GM21619 (cell line): ENCODE measurements at regions not wholly inside any gene's neighbourhood (a gene's known extent, or its start where the extent isn't known, plus 50 kb on each side); places are given as distances from the start of the nearest gene placed in this dataset.

ENCODE experiments used
- ATAC-seq: cut with Tn5 transposase; IDR thresholded peaks from one replicate; pipeline ENCODE4 v1.9.1; 2021; ENCODE audit not compliant: unreplicated experiment

GRCh38 chr4:110290511-110290910, 92.1 kb upstream of the ELOVL6 start:
- ATAC-seq, result no peak

- ATAC-seq, result no peak
Observed at GRCh38 chr4:110289601-110290100, 91.2 kb upstream of the ELOVL6 start.

DNA sequence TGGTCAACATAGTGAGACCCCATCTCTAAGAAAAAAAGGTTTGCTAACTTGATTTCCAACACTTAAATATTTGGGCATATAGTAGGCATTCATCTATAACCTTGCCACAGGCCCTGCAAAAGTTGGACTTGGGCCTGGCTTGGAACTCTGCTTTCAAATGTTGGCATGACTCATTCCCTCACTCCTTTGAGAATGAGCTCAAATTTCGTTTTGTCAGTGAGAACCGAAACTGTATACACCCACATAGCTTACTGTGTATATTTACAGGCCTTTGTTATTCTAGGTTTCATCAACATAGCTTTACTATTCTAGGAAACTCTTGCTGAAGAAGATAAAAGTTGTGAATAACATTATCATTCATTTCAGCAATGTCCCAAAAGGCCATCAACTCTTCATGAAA, 88.7 kb upstream of the ELOVL6 start:
- ATAC-seq, result peak; percentile 100

DNA sequence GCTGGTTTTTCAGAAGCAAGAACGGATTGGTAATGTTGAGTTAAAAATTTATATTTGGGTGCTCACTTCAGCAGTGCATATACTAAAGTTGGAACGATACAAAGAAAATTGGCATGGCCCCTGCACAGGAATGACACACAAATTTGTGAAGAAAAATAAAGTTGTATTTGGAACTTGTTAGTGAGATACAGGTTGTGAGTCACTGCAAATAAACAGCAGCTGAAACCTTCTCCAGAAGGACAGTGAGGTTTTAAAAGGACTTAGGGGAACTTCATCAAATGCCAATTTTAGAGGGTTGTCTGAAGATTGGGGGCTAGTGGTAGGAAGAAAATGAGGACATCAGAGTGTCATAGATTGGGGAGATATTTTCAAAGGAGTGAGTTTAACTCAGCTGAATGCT, 79.7 kb upstream of the ELOVL6 start:
- no peak for ATAC-seq

GRCh38 chr4:110275871-110276270, 77.5 kb upstream of the ELOVL6 start:
- no peak for ATAC-seq

- ATAC-seq, result no peak
Observed at GRCh38 chr4:110271986-110272385, 73.6 kb upstream of the ELOVL6 start.

DNA sequence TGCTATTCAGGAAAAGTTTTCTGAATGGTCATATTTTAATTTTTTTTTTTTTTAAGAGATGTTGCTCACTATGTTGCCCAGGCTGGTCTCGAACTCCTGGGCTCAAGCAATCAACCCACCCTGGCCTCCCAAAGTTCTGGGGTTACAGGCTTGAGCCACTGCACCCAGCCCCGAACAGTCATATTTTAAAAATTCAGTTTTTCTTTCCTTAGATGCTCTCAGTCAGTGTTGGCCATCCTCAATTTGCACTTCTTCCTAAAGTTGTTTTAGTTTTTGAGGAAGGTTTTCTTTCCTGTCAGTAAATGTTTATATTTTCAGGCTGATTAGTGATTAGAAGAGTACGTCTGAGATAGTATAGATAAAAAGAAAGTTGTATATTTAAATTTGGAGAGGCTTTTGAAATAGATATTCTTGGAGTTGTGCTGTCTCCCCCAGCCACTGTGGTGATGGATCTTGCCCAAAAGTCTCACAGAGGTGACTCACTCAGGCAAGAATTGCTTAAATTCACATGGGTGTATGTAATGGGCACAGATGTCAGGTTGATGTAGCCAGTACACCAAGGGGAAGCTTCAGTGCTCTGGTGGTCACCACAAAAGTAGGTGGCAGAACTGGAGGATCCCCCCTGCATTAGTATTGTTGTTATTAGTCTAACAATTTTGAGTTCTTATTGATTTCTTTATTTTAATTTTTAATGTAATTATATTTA, 72.2 kb upstream of the ELOVL6 start:
- ATAC-seq, result no peak

DNA sequence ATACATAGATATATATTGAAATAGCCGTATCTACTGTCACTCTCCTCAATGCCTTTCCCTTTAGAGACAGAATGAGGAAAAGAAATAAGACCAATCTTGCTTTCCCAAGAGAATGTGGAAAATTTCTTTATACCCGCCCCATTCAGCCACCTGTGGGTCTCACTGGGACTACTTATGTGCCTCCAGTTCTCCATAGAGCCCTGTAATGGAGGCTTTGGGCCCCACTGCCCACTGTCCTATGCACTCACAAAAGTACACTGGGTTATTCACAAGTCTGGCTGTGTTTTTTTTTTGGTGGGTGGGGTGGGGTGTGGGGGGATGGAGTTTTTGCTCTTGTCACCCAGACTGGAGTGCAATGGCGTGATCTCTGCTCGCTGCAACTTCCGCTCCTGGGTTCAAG, 70.4 kb upstream of the ELOVL6 start:
- ATAC-seq, result no peak

DNA sequence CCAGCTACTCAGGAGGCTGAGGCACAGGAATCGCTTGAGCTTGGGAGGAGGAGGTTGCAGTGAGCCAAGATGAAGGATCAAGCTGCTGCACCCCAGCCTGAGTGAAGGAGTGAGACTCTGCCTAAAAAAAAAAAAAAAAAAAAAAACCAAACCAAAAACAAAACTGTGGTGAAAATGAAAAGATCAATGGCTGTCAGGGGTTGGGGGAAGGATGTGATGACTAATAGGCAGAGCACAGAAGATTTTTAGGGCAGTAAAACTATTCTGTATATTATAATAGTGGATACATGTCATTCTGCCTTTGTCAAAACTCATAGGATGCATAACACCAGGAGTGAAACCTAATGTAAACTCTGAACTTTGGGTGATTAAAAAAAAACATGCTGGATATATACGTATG, 69.9 kb upstream of the ELOVL6 start:
- peak; percentile 83 for ATAC-seq

GRCh38 chr4:110266136-110266535, 67.7 kb upstream of the ELOVL6 start:
- ATAC-seq, result no peak

- no peak for ATAC-seq
Observed at GRCh38 chr4:110265001-110265400, 66.6 kb upstream of the ELOVL6 start.

DNA sequence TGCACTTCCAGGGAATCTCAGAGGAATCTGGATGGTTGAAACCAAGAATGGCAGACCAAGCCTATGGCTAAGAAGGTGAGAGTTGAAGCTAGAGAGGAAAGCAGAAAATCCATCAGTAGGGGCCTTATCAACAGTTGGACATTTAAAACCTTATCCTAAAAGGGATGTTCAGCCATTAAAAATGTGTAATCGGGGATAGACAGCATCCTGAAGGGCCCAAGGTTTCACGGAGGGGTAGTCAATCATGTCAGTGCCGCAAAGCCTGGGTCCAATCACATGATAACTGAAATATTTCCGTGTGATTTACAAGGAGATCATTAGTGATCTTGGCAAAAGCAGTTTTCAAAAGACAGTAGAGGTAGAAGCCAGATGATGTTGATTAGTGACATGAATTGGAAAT, 61.9 kb upstream of the ELOVL6 start:
- ATAC-seq, result no peak

- no peak for ATAC-seq
Observed at GRCh38 chr4:110250023-110250387, 51.6 kb upstream of the ELOVL6 start.

- ATAC-seq, result no peak
Observed at GRCh38 chr4:110248831-110249253, 50.4 kb upstream of the ELOVL6 start.
